ENCODE measurements at regions not wholly inside any gene's neighbourhood (a gene's known extent, or its start where the extent isn't known, plus 50 kb on each side); places are given as distances from the start of the nearest gene placed in this dataset.

DNA sequence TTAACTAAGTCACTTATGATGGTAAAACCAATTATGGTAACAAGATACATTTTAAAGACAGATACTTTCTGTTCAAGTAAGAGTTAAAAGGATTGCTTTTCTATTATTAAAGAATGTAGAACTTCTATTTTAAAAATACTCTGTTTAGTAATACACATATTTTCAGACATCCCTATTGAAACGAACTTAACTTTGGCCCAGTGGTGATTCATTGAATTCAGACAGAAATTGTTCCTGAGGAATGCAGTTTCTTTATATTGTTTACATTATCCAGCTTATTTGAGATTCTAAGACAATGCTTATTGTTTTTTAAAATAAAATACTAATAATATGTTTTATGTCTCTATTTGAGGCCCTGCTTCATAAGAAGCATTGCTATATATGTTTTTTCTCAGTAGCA, 816.4 kb downstream of the SEMA5A start:
- TF ChIP-seq, protein P1, sequence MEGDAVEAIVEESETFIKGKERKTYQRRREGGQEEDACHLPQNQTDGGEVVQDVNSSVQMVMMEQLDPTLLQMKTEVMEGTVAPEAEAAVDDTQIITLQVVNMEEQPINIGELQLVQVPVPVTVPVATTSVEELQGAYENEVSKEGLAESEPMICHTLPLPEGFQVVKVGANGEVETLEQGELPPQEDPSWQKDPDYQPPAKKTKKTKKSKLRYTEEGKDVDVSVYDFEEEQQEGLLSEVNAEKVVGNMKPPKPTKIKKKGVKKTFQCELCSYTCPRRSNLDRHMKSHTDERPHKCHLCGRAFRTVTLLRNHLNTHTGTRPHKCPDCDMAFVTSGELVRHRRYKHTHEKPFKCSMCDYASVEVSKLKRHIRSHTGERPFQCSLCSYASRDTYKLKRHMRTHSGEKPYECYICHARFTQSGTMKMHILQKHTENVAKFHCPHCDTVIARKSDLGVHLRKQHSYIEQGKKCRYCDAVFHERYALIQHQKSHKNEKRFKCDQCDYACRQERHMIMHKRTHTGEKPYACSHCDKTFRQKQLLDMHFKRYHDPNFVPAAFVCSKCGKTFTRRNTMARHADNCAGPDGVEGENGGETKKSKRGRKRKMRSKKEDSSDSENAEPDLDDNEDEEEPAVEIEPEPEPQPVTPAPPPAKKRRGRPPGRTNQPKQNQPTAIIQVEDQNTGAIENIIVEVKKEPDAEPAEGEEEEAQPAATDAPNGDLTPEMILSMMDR (IDR thresholded peaks at IDR 0.05; ENCODE audit: poor library complexity): no peak
- no peak for TF ChIP-seq EZH2 (IDR thresholded peaks at IDR 0.05; ENCODE audit: borderline replicate concordance)
- no peak for TF ChIP-seq EZH2phosphoT487 (IDR thresholded peaks at IDR 0.05; ENCODE audit: low read depth, severe bottlenecking, unreplicated experiment)
